HFF-Myc (cell line): ENCODE measurements at regions not wholly inside any gene's neighbourhood (a gene's known extent, or its start where the extent isn't known, plus 50 kb on each side); places are given as distances from the start of the nearest gene placed in this dataset.

ENCODE experiments used
- DNase-seq: peaks from one replicate; pipeline ENCODE4 v3.0.0-alpha.2; 2011; ENCODE audit warnings: low read depth; ENCODE audit errors: extremely low read depth
- H3K4me3 ChIP-seq: replicated peaks from 2 replicates; pipeline ENCODE4 v1.5.1; 2011; ENCODE audit warnings: low read depth, mild to moderate bottlenecking, control low read depth, low read length
- TF ChIP-seq, protein P1 (sequence below): IDR thresholded peaks from 2 replicates; pipeline ENCODE4 v1.5.1; 2012; ENCODE audit warnings: mild to moderate bottlenecking, low read depth, low read length, control low read depth; ENCODE audit errors: missing control alignments

DNA sequence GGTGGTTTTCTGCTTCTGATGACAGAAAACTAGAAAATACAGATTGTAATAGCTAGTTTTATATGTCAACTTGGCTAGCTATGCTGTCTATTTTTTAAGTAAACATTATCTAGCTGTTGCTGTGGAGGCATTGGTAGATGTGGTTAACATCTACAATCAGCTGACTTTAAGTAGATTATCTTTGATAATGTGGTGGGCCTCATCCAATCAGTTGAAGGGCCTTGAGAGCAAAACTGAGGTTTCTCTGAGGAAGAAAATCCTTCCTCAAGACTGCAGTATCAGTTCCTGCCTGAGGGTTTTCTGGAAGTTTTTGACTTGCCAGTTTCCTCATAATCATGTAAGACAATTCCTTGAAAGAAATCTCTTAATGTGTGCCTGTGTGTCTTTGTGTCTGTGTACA is 75.9 kb upstream of the SPHKAP start:
- DNase-seq = no peak
- TF ChIP-seq, protein P1, sequence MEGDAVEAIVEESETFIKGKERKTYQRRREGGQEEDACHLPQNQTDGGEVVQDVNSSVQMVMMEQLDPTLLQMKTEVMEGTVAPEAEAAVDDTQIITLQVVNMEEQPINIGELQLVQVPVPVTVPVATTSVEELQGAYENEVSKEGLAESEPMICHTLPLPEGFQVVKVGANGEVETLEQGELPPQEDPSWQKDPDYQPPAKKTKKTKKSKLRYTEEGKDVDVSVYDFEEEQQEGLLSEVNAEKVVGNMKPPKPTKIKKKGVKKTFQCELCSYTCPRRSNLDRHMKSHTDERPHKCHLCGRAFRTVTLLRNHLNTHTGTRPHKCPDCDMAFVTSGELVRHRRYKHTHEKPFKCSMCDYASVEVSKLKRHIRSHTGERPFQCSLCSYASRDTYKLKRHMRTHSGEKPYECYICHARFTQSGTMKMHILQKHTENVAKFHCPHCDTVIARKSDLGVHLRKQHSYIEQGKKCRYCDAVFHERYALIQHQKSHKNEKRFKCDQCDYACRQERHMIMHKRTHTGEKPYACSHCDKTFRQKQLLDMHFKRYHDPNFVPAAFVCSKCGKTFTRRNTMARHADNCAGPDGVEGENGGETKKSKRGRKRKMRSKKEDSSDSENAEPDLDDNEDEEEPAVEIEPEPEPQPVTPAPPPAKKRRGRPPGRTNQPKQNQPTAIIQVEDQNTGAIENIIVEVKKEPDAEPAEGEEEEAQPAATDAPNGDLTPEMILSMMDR = no peak
- no peak overlapping the region for H3K4me3 ChIP-seq

DNA sequence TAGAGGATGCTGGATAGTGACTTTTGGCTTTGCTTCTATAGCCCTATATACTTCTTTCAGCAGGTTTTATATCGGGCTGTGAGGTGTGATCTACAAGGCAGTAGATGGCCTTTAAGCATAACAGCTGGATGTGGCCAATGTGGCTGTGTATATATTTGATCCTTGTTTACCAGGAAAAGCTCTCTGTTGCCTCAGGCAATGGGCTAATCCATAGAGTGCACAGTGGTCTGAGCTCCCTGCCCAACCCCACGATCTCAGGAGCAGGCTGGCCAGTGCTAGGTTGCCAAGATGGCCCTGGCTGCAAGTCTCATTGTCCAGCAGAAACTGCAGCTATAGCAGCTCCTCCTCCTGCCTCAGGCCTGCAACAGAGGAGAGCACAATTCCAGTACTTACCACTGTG is 72.3 kb upstream of the SPHKAP start:
- DNase-seq = no peak
- no peak overlapping the region for H3K4me3 ChIP-seq
- TF ChIP-seq, protein P1 = no peak

DNA sequence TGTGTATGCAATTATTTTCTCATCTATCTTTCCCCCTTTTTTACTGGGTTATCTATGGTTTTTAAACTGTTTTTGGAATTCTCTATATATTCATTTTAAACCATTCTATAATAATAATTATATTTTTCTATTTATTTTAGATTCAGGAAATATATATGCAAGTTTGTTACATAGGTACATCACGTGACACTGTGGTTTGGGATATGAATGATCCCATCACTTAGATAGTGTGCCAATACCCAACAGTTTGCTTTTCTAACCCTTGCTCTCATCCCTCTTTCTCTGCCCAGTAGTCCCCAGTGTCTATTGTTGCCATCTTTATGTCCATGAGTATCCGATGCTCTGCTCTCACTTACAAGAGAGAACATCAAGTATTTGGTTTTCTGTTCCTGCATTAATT is 65.8 kb upstream of the SPHKAP start:
- no peak overlapping the region for H3K4me3 ChIP-seq
- DNase-seq = no peak
- TF ChIP-seq, protein P1 = no peak

DNA sequence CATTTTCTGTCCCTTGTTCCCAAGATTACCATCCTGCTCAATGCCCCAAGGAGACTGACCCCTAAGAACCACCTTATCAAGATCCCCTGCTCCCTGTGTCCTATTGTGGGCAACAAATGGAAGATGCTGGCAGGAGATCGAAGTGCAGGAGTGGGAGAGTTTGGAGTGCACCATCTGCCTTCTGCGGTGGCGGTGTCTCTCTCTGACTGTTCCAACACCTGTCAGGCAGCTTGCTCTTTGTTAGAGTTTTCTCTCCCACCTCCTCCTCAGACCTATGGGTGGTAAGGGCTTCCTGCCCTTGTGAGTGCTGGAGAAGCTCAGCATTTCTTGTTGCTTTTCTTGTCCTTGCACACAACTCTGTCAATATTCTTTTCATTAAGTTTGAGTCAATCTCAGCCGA is 64.1 kb upstream of the SPHKAP start:
- TF ChIP-seq, protein P1 = no peak
- DNase-seq = no peak
- no peak overlapping the region for H3K4me3 ChIP-seq

DNA sequence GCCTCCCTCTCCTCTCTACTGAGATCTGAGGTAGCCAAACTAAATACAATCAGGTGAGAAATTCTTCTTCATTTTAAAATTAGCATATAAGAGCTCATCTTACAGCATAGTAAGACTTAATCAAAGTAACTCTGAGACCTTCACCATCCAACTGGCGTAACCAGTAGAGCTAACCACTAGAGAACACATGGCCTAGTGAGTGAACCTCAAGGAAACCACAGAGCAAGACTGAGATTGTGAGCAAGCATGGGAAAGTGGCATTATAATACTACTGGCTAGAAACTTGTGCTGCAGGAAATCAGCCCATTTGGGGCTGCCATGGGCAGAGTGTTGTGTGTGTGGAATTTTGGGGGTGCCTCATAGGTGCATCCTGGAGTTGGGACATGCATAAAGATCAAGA is 61.1 kb upstream of the SPHKAP start:
- TF ChIP-seq, protein P1 = no peak
- H3K4me3 ChIP-seq = no peak overlapping the region
- DNase-seq = no peak

DNA sequence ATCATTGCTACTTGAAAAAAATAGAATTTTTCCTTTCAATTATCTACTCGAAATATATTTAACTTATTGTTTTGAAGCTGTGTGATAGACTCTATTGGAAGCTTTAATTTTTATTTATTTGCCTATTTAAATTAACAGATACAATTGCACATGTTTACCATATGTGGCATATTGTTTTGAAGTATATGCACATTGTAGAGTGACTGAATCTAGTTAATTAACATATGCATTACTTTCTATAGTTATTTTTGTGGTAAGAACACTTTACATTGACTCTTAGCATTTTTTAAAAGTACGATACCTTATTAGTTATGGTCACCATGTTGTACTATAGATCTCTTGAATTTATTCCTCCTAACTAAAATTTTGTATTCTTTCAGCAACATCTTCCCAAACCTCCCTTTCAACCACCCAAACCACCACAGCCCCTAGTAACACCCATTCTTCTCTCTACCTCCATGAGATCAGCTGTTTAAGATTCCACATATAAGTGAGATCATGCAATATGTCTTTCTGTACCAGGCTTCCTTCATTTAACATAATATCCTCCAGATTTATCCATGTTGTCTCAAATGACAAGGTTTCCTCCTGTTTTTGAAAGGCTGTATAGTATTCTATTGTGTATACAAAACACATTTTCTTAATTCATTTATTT is 58.5 kb upstream of the SPHKAP start:
- TF ChIP-seq, protein P1 = no peak
- DNase-seq = no peak
- no peak overlapping the region for H3K4me3 ChIP-seq
